ENCODE measurements at regions not wholly inside any gene's neighbourhood (a gene's known extent, or its start where the extent isn't known, plus 50 kb on each side); places are given as distances from the start of the nearest gene placed in this dataset.

DNA sequence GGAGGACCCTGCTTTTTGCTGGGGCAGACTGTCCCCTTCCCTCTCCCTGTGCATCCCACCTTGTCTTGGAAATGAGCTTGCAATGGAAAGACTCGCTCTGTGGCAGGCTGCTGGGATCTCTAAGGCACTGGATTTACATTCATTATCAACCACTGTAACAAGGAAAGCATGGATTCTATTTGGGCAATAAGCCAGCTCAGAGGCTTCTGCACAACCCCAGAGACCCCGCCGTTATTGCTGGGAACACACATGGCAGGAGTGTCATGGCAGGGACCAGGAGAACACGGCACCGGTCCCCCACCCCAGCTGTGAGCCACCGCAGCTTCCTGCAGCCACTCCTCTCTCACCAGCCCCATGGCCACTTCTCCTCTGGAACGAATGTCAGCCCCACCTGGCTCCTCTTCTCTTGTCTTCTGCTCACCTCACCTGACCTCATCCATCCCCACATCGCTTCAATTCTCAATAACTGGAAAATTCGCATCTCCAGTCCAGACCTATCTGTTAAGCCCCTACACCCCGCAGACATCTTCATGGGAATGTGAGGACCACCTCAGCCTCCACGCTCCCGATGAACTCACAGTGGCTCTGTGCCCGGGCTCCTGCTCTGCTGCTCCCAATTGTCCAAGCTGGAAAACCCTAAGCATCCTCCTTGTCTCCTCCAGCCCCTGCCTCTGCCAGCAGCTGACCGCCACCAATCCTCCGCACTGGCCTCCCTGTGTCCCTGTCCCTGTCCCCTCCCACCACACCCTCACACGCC lies 181.5 kb downstream of the USP12 start:
- DNase-seq: no peak

GRCh38 chr13:26989261-26989956 lies 182.2 kb downstream of the USP12 start:
- DNase-seq: no peak

GRCh38 chr13:26988059-26988769 lies 183.4 kb downstream of the USP12 start:
- DNase-seq: no peak

DNA sequence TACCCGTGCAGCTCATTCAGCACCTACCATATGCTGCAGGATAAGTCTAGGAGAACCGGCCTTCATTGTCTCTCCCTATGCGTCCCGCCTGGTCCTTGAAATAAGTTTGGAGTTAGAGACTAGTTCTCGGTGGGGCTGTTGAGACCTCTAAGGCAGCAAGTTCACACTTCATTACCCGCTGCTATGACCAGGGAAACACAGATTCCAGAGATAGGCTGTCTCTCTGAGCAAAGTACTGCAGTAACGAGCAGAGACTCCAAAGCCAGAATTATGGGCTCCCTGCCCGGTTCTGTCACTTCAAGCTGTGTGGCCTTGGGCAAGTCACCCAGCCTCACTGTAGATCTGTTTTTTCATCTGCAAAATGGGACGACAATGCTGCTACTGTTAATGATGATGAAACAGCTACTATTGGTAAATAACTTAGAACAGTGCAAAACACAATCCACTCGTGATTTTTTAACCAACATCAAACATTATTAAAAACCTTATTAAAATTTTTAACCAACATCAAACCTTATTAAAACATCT lies 184.1 kb downstream of the USP12 start:
- no peak for DNase-seq

GRCh38 chr13:26985285-26985878 lies 186.2 kb downstream of the USP12 start:
- DNase-seq: peak in 1 of 2 donors; percentile 77

DNA sequence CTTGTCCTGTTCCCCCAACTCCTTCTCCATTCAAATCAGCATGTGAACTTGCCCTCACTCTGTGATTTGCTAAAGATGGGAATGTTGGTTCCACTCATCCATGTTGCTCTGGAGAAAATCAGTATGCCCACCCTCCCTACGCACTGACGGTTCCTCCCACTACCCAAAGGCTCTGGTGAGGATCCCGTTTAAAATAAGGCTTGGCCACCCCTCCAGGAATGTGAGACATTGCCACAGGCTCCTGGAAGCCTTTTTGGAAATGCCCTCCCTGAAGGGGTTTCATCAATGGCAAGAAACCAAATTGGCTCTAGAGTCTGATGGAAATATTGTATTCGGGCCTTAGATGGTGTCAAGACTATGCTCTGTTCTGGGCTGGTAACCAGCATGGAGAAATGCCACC lies 187.3 kb downstream of the USP12 start:
- DNase-seq: no peak

- no peak for DNase-seq
These were observed 187.9 kb downstream of the USP12 start for GRCh38 chr13:26983543-26984320.

GRCh38 chr13:26980099-26981031 lies 191.2 kb downstream of the USP12 start:
- DNase-seq: no peak

- no peak for DNase-seq
These were observed 192.3 kb downstream of the USP12 start for GRCh38 chr13:26979334-26979733.

DNA sequence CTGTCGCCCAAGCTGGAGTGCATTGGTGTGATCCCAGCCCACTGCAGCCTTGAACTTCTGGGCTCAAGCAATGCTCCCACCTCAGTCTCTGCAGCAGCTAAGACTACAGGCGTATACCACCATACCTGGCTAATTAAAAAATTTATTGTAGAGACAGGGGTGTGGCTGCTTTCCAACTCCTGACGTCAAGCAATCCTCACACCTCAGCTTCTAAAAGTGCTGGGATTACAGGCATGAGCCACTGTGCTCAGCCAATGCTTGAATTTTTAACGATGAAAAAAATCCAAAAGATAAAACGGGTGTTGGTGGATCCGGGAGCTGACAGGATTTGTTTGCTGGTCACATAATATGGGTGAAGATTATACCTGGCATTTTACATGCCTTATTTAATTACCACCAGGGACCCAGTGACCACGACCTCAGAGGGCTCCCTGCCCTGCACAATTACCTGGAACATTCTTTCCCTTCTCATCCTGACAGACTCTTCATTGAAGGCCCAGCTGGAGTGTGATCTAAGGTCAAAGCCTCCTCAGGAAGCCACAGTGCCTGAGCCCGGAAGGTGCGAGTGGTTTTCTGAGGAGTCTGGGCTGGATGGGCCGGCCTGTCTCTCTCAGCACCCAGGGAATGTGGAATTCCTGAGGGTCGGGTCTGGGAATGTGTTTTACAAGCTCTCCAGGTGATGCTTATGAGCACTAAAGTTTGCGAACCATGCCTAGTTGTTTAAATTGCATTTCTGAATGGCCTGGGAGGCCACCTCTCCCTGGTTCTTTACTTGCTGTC lies 193.3 kb downstream of the USP12 start:
- DNase-seq: no peak

GRCh38 chr13:26977541-26977940 lies 194.1 kb downstream of the USP12 start:
- no peak for DNase-seq

DNA sequence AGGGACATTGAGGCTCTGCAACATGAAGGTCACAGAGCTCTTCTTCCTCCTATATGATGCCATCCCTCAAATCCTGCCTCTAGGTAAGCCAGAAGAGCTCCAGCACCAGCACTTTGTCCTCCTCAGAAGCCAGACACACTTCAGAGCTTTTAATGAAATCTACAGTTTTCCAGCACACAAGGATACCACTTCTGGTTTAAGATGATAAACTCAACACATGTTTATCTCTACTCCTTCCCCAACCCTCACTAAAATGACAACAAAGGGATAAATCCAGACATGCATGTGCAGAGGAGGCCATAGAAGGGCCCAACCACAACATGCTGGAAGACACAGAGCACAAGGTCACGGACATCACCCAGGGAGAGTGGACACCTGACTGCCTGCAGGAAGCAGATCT lies 195.3 kb downstream of the USP12 start:
- no peak for DNase-seq

GRCh38 chr13:26973946-26974345 lies 197.7 kb downstream of the USP12 start:
- DNase-seq: no peak

- no peak for DNase-seq
These were observed 198.3 kb downstream of the USP12 start for GRCh38 chr13:26973295-26973694.

DNA sequence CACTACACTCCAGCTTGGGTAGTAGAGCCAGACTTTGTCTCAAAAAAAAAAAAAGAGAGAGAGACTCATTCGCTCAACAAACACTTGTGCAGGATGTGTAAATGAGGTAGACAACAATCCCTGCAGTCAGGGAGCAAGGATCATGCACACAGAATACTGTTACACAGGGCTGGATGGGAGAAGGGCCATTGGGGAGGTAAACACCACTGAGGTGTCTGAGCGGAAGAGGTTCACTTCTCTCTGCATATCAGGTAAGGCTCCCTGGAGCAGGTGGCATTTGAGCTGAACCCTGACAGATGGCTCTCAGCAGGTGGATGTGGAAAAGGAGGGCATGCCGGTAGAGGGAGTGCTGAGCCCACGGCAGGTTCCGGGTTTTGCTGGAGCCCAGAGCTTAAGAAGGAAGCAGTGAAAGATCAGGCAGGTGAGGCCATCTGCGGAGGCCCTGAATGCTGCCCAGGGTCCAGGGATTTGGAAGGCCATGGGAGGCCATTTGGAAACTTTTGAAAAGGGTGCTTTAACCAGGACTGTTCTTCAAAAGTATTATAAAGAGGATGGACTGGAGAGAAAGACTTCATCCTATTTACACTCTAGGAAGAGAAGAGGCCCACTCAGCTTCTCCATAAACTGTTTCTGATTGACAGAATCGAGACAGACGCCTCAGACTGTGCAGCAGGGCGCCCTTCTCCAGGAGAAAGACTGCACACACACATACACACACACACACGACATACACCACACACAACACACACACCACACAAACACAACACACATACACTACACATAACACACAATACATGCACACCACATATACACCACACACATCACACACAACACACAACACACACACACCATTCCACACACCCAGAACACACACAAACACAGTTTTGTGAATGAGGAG lies 199.4 kb downstream of the USP12 start:
- no peak for DNase-seq

- DNase-seq: no peak
These were observed 202.9 kb downstream of the USP12 start for GRCh38 chr13:26968431-26969341.

Data from right lung (tissue), 2 donors.